ENCODE measurements at regions not wholly inside any gene's neighbourhood (a gene's known extent, or its start where the extent isn't known, plus 50 kb on each side); places are given as distances from the start of the nearest gene placed in this dataset.

- TF ChIP-seq ZNF462 (CRISPR knock-in tag; IDR thresholded peaks at IDR 0.05) = no peak
- TF ChIP-seq CTCF (conservative IDR thresholded peaks at IDR 0.05; ENCODE audit: low read depth in 2 of 2) = no peak
- no peak for TF ChIP-seq ZNF114 (CRISPR knock-in tag; IDR thresholded peaks at IDR 0.05)
Measured at GRCh38 chr6:84390851-84391250, 163.4 kb upstream of the CEP162 start (continued).

- no peaks in the 10 kb centered on the region for H3K4me1 ChIP-seq (ENCODE audit: insufficient read depth)
- Mint-ChIP-seq H3K27ac (no peak overlapping the region), H3K4me1 (no peaks in the 10 kb centered on the region), H3K9me3 (peaks cover 9% of the 10 kb centered on the region; the same call in 1 of the 3 replicates), H3K27me3 (ENCODE audit: insufficient read depth, low read depth, poor library complexity) (no peaks in the 10 kb centered on the region), H3K36me3 (ENCODE audit: low read depth) (no peaks in the 10 kb centered on the region), H3K4me3 (no peak overlapping the region)
- no peak overlapping the region for H3K4me2 ChIP-seq
- H3K9me2 ChIP-seq (ENCODE audit: insufficient read depth) = no peaks in the 10 kb centered on the region
- no peaks in the 10 kb centered on the region for H3K27me3 ChIP-seq (ENCODE audit: insufficient read depth)
- peak; percentile 52; the same call in 2 of the 3 replicates for ATAC-seq
- no peaks in the 10 kb centered on the region for H3K79me2 ChIP-seq (replicated peaks; ENCODE audit: insufficient read depth)
- no peaks in the 10 kb centered on the region for H4K20me1 ChIP-seq (replicated peaks; ENCODE audit: insufficient read depth)
- H3F3A ChIP-seq (replicated peaks; ENCODE audit: low read depth) = no peaks in the 10 kb centered on the region
- H2AFZ ChIP-seq = no peak overlapping the region
- DNase-seq (ENCODE audit: low spot score) = no peak
- H3K27ac ChIP-seq (ENCODE audit: low read depth) = no peak overlapping the region
- no peaks in the 10 kb centered on the region for H3K36me3 ChIP-seq (ENCODE audit: insufficient read depth)
- no peak overlapping the region for H3K4me3 ChIP-seq
- TF ChIP-seq ZNF331 (CRISPR knock-in tag; IDR thresholded peaks at IDR 0.05; ENCODE audit: low read depth) = no peak
- TF ChIP-seq JUNB (IDR thresholded peaks at IDR 0.05; ENCODE audit: unreplicated experiment) = no peak
- TF ChIP-seq ETS1 (IDR thresholded peaks at IDR 0.05) = no peak
- no peak for TF ChIP-seq POLR2AphosphoS5 (IDR thresholded peaks at IDR 0.05; ENCODE audit: low read depth)
- no peak for TF ChIP-seq ZNF462 (CRISPR knock-in tag; IDR thresholded peaks at IDR 0.05)
Measured at GRCh38 chr6:84390334-84390733, 162.9 kb upstream of the CEP162 start.
